Muscle layer of colon (tissue), 2 donors: ENCODE measurements at regions not wholly inside any gene's neighbourhood (a gene's known extent, or its start where the extent isn't known, plus 50 kb on each side); places are given as distances from the start of the nearest gene placed in this dataset.

Experiments
- H3K27ac ChIP-seq: one replicate; pipeline ENCODE4 v1.7.0; 2013; ENCODE audit warnings: low read depth, mild to moderate bottlenecking, low read length, moderate library complexity
- H3K27me3 ChIP-seq, 2 donors: one replicate each; pipeline ENCODE4 v1.7.0; 2013; ENCODE audit warnings: low read length in 2 of 2, mild to moderate bottlenecking in 2 of 2; ENCODE audit not compliant: insufficient read depth in 2 of 2, control insufficient read depth in 1 of 2
- H3K36me3 ChIP-seq: one replicate; pipeline ENCODE4 v1.7.0; 2013; ENCODE audit warnings: mild to moderate bottlenecking, low read length; ENCODE audit not compliant: insufficient read depth
- H3K4me1 ChIP-seq: one replicate; pipeline ENCODE4 v1.7.0; 2013; ENCODE audit warnings: mild to moderate bottlenecking, low read length; ENCODE audit not compliant: insufficient read depth
- H3K4me3 ChIP-seq, 2 donors: one replicate each; pipeline ENCODE4 v1.7.0; 2013; ENCODE audit warnings: low read length in 2 of 2, low read depth in 1 of 2, mild to moderate bottlenecking in 1 of 2, moderate library complexity in 1 of 2
- H3K9ac ChIP-seq: one replicate; pipeline ENCODE4 v1.7.0; 2013; ENCODE audit warnings: low read length
- H3K9me3 ChIP-seq: one replicate; pipeline ENCODE4 v1.7.0; 2013; ENCODE audit warnings: mild to moderate bottlenecking, low read length
- donor health status: abdominal sarcoma.
- donor health status: Adenocarcinoma of cecum.

GRCh38 chr2:84040281-84040680 lies 418.8 kb downstream of the SUCLG1 start:
- no peak overlapping the region for H3K4me3 ChIP-seq
- no peak overlapping the region for H3K9ac ChIP-seq
- no peaks in the 10 kb centered on the region for H3K36me3 ChIP-seq
- H3K27ac ChIP-seq: no peak overlapping the region
- H3K27me3 ChIP-seq: no peaks in the 10 kb centered on the region
- no peaks in the 10 kb centered on the region for H3K4me1 ChIP-seq
- no peaks in the 10 kb centered on the region for H3K9me3 ChIP-seq

GRCh38 chr2:84038866-84039265 lies 420.2 kb downstream of the SUCLG1 start:
- H3K4me3 ChIP-seq: no peak overlapping the region
- H3K9me3 ChIP-seq: no peaks in the 10 kb centered on the region
- no peak overlapping the region for H3K27ac ChIP-seq
- no peaks in the 10 kb centered on the region for H3K36me3 ChIP-seq
- no peaks in the 10 kb centered on the region for H3K4me1 ChIP-seq
- H3K27me3 ChIP-seq: no peaks in the 10 kb centered on the region
- H3K9ac ChIP-seq: no peak overlapping the region

DNA sequence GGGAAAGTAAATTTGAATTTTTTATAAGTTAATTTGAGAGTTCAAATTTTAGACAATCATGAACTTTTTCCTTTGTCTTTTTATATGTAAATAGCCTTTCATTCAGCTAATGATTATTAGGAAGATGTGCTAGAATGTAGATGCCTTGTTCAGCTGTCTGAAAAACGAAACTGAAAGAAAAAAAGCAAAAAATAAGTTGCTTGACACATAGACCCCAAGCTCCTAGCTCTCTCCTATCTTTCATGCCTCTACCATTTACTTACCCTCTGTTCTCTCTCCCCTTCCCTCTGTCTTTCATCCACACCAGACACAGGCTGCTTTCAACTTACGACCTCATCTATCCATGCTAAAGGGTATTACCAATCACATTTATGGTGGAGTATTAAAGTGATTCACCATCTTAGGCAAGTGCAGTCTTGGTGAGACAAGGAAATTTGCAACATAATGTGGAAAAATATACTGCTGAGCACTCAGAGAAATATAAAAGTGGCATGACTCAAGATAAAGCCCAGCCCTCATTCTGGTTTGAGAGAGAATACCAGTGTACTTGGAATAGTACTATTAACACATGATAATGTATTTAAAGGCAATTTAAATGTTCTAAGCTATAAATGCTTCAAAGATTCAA lies 425.6 kb downstream of the SUCLG1 start:
- no peak overlapping the region for H3K27ac ChIP-seq
- no peak overlapping the region for H3K9ac ChIP-seq
- H3K9me3 ChIP-seq: no peaks in the 10 kb centered on the region
- H3K4me3 ChIP-seq: no peak overlapping the region
- no peaks in the 10 kb centered on the region for H3K4me1 ChIP-seq
- no peaks in the 10 kb centered on the region for H3K27me3 ChIP-seq
- H3K36me3 ChIP-seq: no peaks in the 10 kb centered on the region

DNA sequence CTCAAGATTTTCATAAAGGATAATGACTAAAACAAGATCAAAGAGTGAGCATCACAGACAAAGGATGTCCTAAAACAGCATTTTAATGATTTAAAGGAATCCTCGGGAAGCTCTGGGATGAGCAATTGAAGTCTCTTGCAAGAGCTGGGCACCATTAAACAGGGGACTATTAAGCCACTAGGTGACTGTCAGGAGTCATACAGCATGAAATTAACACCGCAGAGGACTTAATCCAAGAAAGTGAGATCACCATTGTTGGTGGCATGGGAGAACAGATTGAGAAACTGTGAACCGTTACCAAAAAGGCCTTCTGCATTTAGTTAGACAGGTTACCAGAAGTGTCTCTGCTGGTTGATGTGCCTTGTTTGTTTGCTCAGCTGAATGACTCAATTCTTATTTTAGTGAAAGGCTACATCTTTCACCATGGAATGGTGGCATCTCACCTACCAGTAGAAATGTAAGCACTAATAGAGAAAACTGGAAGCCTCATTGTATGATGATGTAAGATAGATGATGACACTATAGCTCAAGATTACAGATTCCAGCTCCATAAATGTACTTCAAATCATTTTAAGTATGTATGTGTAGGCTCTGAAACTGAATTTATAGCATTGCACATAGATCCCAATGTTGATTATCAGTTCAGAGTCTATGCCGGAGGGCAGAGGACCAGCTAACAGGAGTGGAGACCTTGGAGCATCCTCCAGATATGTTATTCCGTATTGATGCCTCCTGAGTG lies 427.6 kb downstream of the SUCLG1 start:
- Histone ChIP-seq H3K9ac (no peak overlapping the region), H3K9me3 (no peaks in the 10 kb centered on the region), H3K27ac (no peak overlapping the region), H3K36me3 (no peaks in the 10 kb centered on the region), H3K4me3 (no peak overlapping the region), H3K27me3 (no peaks in the 10 kb centered on the region), H3K4me1 (no peaks in the 10 kb centered on the region)

DNA sequence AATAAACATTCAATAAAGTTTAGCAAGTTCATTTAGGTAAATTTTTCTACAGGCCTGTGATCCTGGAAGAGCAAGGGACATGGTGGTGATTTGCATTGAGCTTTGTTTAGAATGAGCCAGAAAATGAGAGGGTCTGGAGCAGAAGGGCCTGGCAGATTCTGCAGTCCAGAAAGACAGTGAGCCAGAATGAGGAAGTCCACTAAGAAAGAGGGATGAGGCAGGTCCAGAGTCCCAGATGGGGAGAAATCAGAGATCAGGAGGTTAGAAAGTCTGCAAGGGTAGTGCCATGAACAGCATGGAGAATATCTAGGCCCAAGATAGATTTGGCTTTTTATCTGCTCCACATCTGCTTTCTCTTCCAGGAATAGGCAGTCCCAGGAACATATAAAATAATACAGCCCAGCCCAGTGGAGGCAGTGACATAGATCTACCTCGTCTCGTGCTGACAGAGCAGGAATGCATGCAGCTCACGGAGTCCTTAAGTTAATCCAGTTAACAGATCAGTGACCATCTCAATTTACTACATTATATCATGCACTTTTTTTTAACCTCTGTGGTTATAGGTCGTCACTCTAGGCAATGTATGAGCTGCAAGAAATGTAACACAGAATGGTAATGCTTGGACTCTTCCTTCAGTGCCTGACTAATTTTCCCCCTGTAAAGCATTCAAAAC lies 429.0 kb downstream of the SUCLG1 start:
- Histone ChIP-seq H3K9me3 (no peaks in the 10 kb centered on the region), H3K9ac (no peak overlapping the region), H3K36me3 (no peaks in the 10 kb centered on the region), H3K4me1 (no peaks in the 10 kb centered on the region), H3K27ac (no peak overlapping the region), H3K4me3 (no peak overlapping the region), H3K27me3 (no peaks in the 10 kb centered on the region)

DNA sequence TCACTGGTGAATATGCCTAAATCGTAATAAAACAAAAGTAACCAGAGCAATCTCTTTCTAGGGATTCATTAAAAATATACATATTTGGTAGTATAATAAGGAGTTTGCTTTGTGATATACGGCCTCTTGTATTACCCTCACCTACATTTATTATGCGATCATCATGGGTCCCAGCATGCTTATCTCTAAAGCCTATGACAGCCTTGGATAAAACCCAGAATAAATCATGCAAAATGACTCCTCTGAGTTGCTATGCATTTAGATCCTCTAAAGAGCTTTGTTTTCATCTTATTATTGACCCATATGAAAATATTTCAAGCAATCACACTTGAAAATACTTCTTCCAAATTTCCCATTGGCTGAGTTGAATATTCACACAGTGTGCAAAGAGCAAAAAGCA lies 432.3 kb downstream of the SUCLG1 start:
- Histone ChIP-seq H3K4me3 (no peak overlapping the region), H3K27ac (no peak overlapping the region), H3K9ac (no peak overlapping the region), H3K27me3 (no peaks in the 10 kb centered on the region), H3K36me3 (no peaks in the 10 kb centered on the region), H3K4me1 (no peaks in the 10 kb centered on the region), H3K9me3 (no peaks in the 10 kb centered on the region)

DNA sequence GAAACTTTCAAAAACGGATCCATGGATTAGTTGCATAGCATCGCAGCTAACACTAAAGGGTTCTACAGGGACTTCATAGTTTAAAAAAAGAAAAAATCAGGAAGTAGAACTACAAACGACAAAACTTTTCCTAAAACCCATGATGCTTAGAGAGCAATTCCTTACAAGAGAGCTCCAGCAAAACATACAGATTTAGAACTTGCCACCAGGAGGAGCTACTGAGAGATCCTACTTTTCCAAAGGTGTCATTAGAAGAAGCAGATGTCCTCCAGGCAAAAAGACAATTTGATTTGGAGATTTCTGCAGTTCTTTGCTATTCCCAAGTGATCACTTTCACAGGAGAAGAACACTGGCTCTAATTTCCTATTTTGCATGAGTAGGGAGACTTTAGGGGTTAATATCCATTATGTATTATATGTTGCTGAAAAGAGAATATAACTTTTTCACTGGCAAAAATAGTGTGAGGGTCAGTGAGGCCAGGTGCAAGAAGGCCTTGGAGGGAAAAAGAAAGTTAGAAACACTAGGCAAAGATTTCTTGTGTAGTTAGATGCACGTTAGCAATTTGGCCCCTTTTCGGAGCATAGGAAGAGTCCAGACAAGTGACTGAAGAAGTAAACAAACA lies 436.2 kb downstream of the SUCLG1 start:
- Histone ChIP-seq H3K9me3 (no peaks in the 10 kb centered on the region), H3K27ac (no peak overlapping the region), H3K4me1 (no peaks in the 10 kb centered on the region), H3K9ac (no peak overlapping the region), H3K4me3 (no peak overlapping the region), H3K36me3 (no peaks in the 10 kb centered on the region), H3K27me3 (no peaks in the 10 kb centered on the region)

GRCh38 chr2:84017010-84017409 lies 442.1 kb downstream of the SUCLG1 start:
- Histone ChIP-seq H3K4me1 (no peaks in the 10 kb centered on the region), H3K9me3 (no peaks in the 10 kb centered on the region), H3K36me3 (no peaks in the 10 kb centered on the region), H3K27me3 (no peaks in the 10 kb centered on the region), H3K9ac (no peak overlapping the region), H3K27ac (no peak overlapping the region), H3K4me3 (no peak overlapping the region)

DNA sequence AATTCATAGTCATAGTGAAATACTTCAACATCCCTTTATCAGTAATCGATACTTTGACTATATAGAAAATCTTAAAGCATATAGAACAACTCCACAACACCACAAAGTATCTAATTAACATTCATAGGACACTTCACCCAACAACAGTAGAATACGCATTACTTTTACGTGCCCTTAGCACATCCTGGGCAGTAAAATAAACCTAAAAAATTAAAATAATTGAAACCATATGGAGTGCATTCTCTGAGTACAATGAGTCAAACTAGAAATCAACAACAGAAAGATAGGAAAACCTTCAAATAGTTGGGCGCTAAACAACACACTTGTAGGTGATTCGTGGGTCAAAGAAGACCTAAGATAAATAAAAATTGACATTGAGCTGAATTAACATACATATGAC lies 442.9 kb downstream of the SUCLG1 start:
- Histone ChIP-seq H3K9ac (no peak overlapping the region), H3K9me3 (no peaks in the 10 kb centered on the region), H3K4me1 (no peaks in the 10 kb centered on the region), H3K27me3 (no peaks in the 10 kb centered on the region), H3K36me3 (no peaks in the 10 kb centered on the region), H3K4me3 (no peak overlapping the region), H3K27ac (no peak overlapping the region)

DNA sequence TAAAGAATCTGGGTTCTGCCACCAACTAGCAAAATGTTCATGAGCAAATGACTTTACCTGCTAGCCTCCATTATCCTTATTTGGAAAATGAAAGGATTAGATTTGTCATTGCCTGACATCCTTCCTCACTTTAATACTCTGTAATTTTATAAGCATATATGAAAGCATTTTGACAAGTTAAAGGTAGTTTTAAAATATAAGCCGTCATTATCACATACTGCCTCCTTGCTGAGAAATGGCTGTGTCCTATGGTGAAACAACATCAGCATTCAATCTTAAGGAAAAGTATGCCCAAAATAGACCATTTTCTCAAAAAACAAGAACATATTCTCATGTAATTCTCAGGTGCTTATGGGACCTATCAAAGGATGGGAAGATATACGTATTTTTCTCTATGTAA lies 461.2 kb downstream of the SUCLG1 start:
- Histone ChIP-seq H3K4me3 (no peak overlapping the region), H3K27ac (no peak overlapping the region), H3K9ac (no peak overlapping the region), H3K36me3 (no peaks in the 10 kb centered on the region), H3K4me1 (no peaks in the 10 kb centered on the region), H3K9me3 (no peaks in the 10 kb centered on the region), H3K27me3 (no peaks in the 10 kb centered on the region)

DNA sequence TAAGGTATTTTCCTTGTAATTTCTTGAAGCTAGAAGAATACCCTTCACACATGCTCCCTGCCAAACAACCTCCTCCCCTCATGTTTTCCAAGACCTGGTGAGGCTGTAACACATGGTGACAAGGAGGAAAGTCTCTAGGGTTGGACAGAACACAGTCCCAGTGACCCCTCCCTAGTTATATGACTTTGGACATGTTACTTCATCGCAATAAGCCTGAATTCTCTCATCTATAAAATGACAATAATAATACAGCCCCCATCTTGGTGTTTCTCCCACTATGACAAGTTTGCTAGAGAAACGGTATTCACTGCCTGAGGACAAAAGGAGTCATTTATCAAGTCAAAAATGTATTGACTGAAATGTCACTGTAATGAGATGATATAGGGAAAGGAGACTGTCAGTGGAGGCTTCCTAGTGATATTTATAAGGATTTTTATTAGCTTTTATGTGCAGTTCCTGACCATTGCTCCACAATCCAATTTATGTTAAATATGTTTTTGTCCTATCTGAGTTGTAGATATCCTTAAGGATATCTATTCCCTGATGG lies 464.4 kb downstream of the SUCLG1 start:
- Histone ChIP-seq H3K4me1 (no peaks in the 10 kb centered on the region), H3K36me3 (no peaks in the 10 kb centered on the region), H3K9me3 (no peaks in the 10 kb centered on the region), H3K4me3 (no peak overlapping the region), H3K9ac (no peak overlapping the region), H3K27ac (no peak overlapping the region), H3K27me3 (no peaks in the 10 kb centered on the region)
